ENCODE measurements at regions not wholly inside any gene's neighbourhood (a gene's known extent, or its start where the extent isn't known, plus 50 kb on each side); places are given as distances from the start of the nearest gene placed in this dataset.

GRCh38 chr4:66694739-66695138 is 850.6 kb downstream of the CENPC start:
- H3K9me3 ChIP-seq (ENCODE audit: low read length) = no peaks in the 10 kb centered on the region
- H3K9ac ChIP-seq (ENCODE audit: insufficient read depth, low read depth, low read length) = no peak overlapping the region
- H3K4me3 ChIP-seq (replicated peaks in 1 of 3; ENCODE audit: insufficient read depth in 1 of 3, low read depth in 2 of 3, low read length in 3 of 3) = no peak overlapping the region
- no peak overlapping the region for H3K4me2 ChIP-seq (ENCODE audit: low read depth, low read length)
- no TSS peak for BruUV-seq (replicated peaks)
- FAIRE-seq = no peak
- TF ChIP-seq TBP (CRISPR knock-in tag; IDR thresholded peaks at IDR 0.05) (no peak), TRIM22 (IDR thresholded peaks at IDR 0.05) (no peak), NR1H2 (CRISPR knock-in tag; IDR thresholded peaks at IDR 0.05; ENCODE audit: borderline replicate concordance, low read depth) (no peak), SNAI1 (CRISPR knock-in tag; IDR thresholded peaks at IDR 0.05; ENCODE audit: borderline replicate concordance) (no peak), NFRKB (IDR thresholded peaks at IDR 0.05) (no peak), KAT2B (IDR thresholded peaks at IDR 0.05; ENCODE audit: borderline replicate concordance, low read depth, low read length) (no peak), ZNF558 (CRISPR knock-in tag; IDR thresholded peaks at IDR 0.05; ENCODE audit: borderline replicate concordance) (no peak), ZNF224 (CRISPR knock-in tag; IDR thresholded peaks at IDR 0.05) (no peak), SAP130 (CRISPR knock-in tag; IDR thresholded peaks at IDR 0.05; ENCODE audit: low read depth) (no peak), SYNCRIP (IDR thresholded peaks at IDR 0.05; ENCODE audit: insufficient read depth, low read depth, low read length) (no peak)
- CTCF ChIA-PET (ENCODE audit: low intra/inter-chr PET ratio, low total read pairs) = no interaction called here
- no peak for ATAC-seq
- H3K27ac ChIP-seq (ENCODE audit: extremely low read length, insufficient read depth, low read length) = no peak overlapping the region
- in situ Hi-C loops (cut with HindIII; ENCODE audit: extremely low pct_ligation_motif_present, low pct_unique_long_range_greater_than_20kb) = loop anchor here (25.0 kb wide), 1 partner anchor 1682 kb away; no protein-coding TSS in a partner anchor
- H4K20me1 ChIP-seq (ENCODE audit: insufficient read depth, low read length) = no peaks in the 10 kb centered on the region
- DNase-seq (ENCODE audit: low spot score) = no peak
- no peaks in the 10 kb centered on the region for H3K27me3 ChIP-seq (ENCODE audit: control insufficient read depth in 1 of 2, insufficient read depth in 2 of 2, low read length in 2 of 2)
- POLR2A ChIA-PET = no interaction called here
- H3K79me2 ChIP-seq (ENCODE audit: insufficient read depth, low read length) = no peaks in the 10 kb centered on the region
- H3K36me3 ChIP-seq (replicated peaks in 1 of 2; ENCODE audit: control insufficient read depth in 1 of 2, insufficient read depth in 2 of 2, low read length in 2 of 2) = no peaks in the 10 kb centered on the region
- no peaks in the 10 kb centered on the region for H3K4me1 ChIP-seq (ENCODE audit: insufficient read depth, low read length)
- no peak overlapping the region for H2AFZ ChIP-seq (ENCODE audit: low read length)
- intact Hi-C loops (cut with micrococcal nuclease; ENCODE audit: unreplicated experiment) = no loop called here
- 26% methylated on average over 3 of the region's 3 CpGs for WGBS (ENCODE audit: low lambda C conversion rate)

Data from HepG2 (cell line).